ENCODE measurements at regions not wholly inside any gene's neighbourhood (a gene's known extent, or its start where the extent isn't known, plus 50 kb on each side); places are given as distances from the start of the nearest gene placed in this dataset.

DNA sequence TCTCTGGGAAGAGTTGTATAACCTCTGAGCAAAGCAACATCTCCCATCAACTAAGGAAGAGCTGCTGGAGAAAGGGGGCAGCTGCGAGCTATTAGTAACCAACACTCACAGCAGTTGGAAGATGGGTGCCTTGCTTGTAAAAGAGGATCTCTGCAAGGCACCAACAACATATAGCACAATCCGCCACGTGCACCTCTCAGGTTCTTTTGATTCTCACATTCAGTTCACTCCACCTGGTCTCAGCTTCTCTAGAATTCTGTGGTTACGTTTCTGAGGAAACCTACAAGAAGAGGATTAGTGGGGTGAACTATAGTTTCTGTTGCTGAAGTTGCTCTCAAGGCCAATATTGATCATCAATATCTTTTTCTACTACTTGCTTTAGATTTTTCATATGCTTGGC lies 117.1 kb downstream of the RPS24 start:
- peaks cover 0 to 4% of the 10 kb centered on the region in 2 donors for H3K27me3 ChIP-seq (ENCODE audit: control insufficient read depth in 1 of 2, insufficient read depth in 2 of 2, low read length in 2 of 2)
- H3K36me3 ChIP-seq (ENCODE audit: control insufficient read depth in 2 of 2, insufficient read depth in 2 of 2, low read length in 1 of 2), result no peaks in the 10 kb centered on the region
- H3K4me3 ChIP-seq (ENCODE audit: low read depth in 1 of 2, low read length in 2 of 2), result no peak overlapping the region
- H3K4me1 ChIP-seq (ENCODE audit: control insufficient read depth in 2 of 2, insufficient read depth in 2 of 2, low read length in 1 of 2), result peaks cover 0 to 3% of the 10 kb centered on the region in 2 donors
- no peak overlapping the region for H3K27ac ChIP-seq (ENCODE audit: low read depth in 2 of 2, low read length in 1 of 2)
- WGBS, 2 donors, result 91 to 95% methylated on average over 4 of the region's 4 CpGs
- no peaks in the 10 kb centered on the region for H3K9me3 ChIP-seq (ENCODE audit: control insufficient read depth in 2 of 2, insufficient read depth in 1 of 2, low read depth in 1 of 2, low read length in 1 of 2)

DNA sequence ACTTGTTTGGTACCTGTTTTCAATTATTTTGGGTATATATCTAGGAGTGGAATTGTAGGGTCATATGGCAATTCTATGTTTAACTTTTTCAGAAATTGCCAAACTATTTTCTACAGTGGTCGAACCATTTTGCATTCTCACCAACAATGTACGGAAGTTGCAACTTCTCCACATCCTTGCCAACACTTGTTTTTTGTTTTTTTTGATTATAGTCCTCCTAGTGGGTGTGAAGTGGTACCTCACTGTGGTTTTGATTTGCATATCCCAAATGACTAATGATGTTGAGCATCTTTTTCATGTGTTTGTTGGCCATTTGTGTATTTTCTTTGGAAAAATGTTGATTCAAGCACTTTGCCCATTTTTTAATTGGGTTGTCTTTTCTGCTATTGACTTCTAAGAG lies 122.1 kb downstream of the RPS24 start:
- Histone ChIP-seq H3K27me3 (ENCODE audit: control insufficient read depth in 1 of 2, insufficient read depth in 2 of 2, low read length in 2 of 2) (no peaks in the 10 kb centered on the region), H3K4me1 (ENCODE audit: control insufficient read depth in 2 of 2, insufficient read depth in 2 of 2, low read length in 1 of 2) (no peaks in the 10 kb centered on the region), H3K27ac (ENCODE audit: low read depth in 2 of 2, low read length in 1 of 2) (no peak overlapping the region), H3K4me3 (ENCODE audit: low read depth in 1 of 2, low read length in 2 of 2) (no peak overlapping the region), H3K36me3 (ENCODE audit: control insufficient read depth in 2 of 2, insufficient read depth in 2 of 2, low read length in 1 of 2) (no peaks in the 10 kb centered on the region), H3K9me3 (ENCODE audit: control insufficient read depth in 2 of 2, insufficient read depth in 1 of 2, low read depth in 1 of 2, low read length in 1 of 2) (no peaks in the 10 kb centered on the region)
- WGBS, 2 donors, result 80 to 81% methylated on average over 2 of the region's 2 CpGs

DNA sequence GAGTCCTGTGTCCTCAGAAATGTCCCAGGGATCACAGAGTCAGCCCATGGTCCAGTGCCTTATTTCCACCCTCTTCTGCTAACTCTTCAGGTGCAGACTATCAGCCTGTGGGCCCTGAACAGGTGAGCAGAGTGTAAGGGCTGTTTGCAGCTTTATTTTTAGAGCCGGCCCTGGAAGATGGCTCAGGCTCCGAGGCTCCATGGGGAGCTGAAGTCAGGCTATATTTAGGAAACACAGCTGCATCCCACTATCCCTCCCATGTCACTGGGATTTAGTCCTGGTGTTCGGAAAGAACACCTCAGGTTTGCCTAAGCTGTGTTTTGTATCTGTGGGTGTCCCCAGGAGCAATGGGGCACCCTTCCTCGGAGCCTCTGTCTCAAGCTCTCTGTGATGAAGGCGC lies 126.9 kb downstream of the RPS24 start:
- Histone ChIP-seq H3K27me3 (ENCODE audit: control insufficient read depth in 1 of 2, insufficient read depth in 2 of 2, low read length in 2 of 2) (no peaks in the 10 kb centered on the region), H3K36me3 (ENCODE audit: control insufficient read depth in 2 of 2, insufficient read depth in 2 of 2, low read length in 1 of 2) (no peaks in the 10 kb centered on the region), H3K9me3 (ENCODE audit: control insufficient read depth in 2 of 2, insufficient read depth in 1 of 2, low read depth in 1 of 2, low read length in 1 of 2) (peaks cover 2 to 3% of the 10 kb centered on the region in 2 donors), H3K4me1 (ENCODE audit: control insufficient read depth in 2 of 2, insufficient read depth in 2 of 2, low read length in 1 of 2) (no peaks in the 10 kb centered on the region), H3K27ac (ENCODE audit: low read depth in 2 of 2, low read length in 1 of 2) (no peak overlapping the region), H3K4me3 (ENCODE audit: low read depth in 1 of 2, low read length in 2 of 2) (no peak overlapping the region)
- 79 to 85% methylated on average over 5 of the region's 5 CpGs for WGBS, 2 donors

DNA sequence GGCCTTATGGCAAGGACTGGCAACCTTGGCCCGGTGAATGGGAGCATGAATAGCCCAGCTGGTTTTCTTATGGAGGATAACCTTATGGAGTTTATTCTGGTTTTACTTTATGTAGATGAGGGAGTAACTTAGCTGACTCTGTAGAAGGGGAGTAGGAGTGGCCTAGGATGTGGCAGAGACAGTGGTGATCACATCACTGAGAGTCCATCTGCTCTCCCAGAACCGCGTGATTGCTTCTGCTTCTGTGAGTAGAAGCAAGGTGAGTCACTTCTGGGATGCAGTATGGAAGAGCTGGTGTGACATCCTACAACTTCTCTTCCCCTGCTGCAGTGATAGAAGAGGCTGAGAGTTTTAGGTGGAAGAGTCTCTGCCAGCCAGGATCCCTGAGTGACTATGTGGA lies 129.2 kb downstream of the RPS24 start:
- WGBS, 2 donors, result 94 to 98% methylated on average over 3 of the region's 3 CpGs
- H3K4me1 ChIP-seq (ENCODE audit: control insufficient read depth in 2 of 2, insufficient read depth in 2 of 2, low read length in 1 of 2), result no peaks in the 10 kb centered on the region
- H3K27ac ChIP-seq (ENCODE audit: low read depth in 2 of 2, low read length in 1 of 2), result no peak overlapping the region
- H3K27me3 ChIP-seq (ENCODE audit: control insufficient read depth in 1 of 2, insufficient read depth in 2 of 2, low read length in 2 of 2), result no peaks in the 10 kb centered on the region
- H3K9me3 ChIP-seq (ENCODE audit: control insufficient read depth in 2 of 2, insufficient read depth in 1 of 2, low read depth in 1 of 2, low read length in 1 of 2), result peaks cover 2 to 3% of the 10 kb centered on the region in 2 donors
- H3K4me3 ChIP-seq (ENCODE audit: low read depth in 1 of 2, low read length in 2 of 2), result no peak overlapping the region
- no peaks in the 10 kb centered on the region for H3K36me3 ChIP-seq (ENCODE audit: control insufficient read depth in 2 of 2, insufficient read depth in 2 of 2, low read length in 1 of 2)

DNA sequence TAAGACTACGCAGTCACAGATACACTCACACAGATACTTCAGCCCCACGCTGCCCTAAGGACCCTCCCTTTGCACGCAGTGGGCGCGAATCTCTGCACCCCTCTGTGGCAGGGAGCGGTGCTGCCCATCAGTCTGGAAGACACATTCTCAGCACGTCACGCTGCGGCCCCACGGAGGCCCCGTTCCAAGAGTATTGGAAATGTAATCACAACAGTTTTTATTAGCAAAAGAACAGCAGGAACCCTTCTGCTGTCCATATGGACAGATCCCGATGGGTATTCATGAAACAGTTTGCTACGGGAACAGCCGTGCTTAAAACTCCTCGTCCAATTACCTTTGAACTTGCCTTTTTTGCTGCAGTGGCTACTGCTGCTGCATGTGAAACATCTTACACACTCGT lies 131.0 kb downstream of the RPS24 start:
- no peaks in the 10 kb centered on the region for H3K36me3 ChIP-seq (ENCODE audit: control insufficient read depth in 2 of 2, insufficient read depth in 2 of 2, low read length in 1 of 2)
- no peaks in the 10 kb centered on the region for H3K27me3 ChIP-seq (ENCODE audit: control insufficient read depth in 1 of 2, insufficient read depth in 2 of 2, low read length in 2 of 2)
- 76 to 77% methylated on average over 16 of the region's 16 CpGs for WGBS, 2 donors
- H3K4me1 ChIP-seq (ENCODE audit: control insufficient read depth in 2 of 2, insufficient read depth in 2 of 2, low read length in 1 of 2), result peaks cover 0 to 6% of the 10 kb centered on the region in 2 donors
- H3K9me3 ChIP-seq (ENCODE audit: control insufficient read depth in 2 of 2, insufficient read depth in 1 of 2, low read depth in 1 of 2, low read length in 1 of 2), result peaks cover 2 to 3% of the 10 kb centered on the region in 2 donors
- no peak overlapping the region for H3K4me3 ChIP-seq (ENCODE audit: low read depth in 1 of 2, low read length in 2 of 2)
- no peak overlapping the region for H3K27ac ChIP-seq (ENCODE audit: low read depth in 2 of 2, low read length in 1 of 2)

DNA sequence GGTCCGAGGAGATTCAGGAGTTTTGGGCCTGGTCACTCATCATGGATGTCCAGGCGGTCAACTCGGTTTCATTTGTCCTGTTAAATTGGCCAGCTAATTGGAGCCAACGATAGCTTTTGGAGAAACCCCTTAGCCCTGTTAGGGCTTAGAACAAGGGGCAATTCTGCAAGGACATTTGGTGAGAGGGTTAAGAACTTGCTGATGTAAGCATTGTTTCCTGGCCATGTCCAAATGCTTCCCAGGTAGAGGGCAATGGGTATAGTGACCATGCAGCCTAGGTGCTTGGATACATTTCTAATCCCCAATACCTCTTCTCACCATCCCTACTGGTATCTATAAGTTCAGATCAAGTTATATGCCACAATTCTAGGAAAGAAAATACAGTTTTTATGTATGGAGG lies 131.5 kb downstream of the RPS24 start:
- no peaks in the 10 kb centered on the region for H3K36me3 ChIP-seq (ENCODE audit: control insufficient read depth in 2 of 2, insufficient read depth in 2 of 2, low read length in 1 of 2)
- 88 to 93% methylated on average over 4 of the region's 4 CpGs for WGBS, 2 donors
- no peak overlapping the region for H3K4me3 ChIP-seq (ENCODE audit: low read depth in 1 of 2, low read length in 2 of 2)

DNA sequence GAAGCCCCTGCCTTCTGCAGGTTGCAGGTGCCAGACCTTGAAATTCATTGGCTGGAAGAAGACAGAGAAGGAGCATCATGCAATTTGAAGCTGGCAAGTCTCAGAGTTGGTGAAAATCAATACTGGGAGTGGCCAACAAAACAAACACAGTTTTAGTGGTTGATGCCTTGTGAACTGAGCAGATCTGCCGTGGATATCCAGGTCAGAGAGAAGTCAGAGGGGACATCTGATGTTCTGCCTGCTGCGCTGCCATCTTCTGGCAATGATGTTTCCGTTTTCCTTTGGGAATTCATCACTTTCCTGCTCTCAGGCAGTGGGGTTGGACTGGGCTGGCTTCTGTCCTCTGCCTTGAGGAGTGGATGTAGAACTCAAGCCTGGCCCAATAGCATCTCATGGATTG lies 132.0 kb downstream of the RPS24 start:
- Histone ChIP-seq H3K27ac (ENCODE audit: low read depth in 2 of 2, low read length in 1 of 2) (no peak overlapping the region), H3K4me1 (ENCODE audit: control insufficient read depth in 2 of 2, insufficient read depth in 2 of 2, low read length in 1 of 2) (peaks cover 0 to 6% of the 10 kb centered on the region in 2 donors), H3K9me3 (ENCODE audit: control insufficient read depth in 2 of 2, insufficient read depth in 1 of 2, low read depth in 1 of 2, low read length in 1 of 2) (peaks cover 3 to 4% of the 10 kb centered on the region in 2 donors), H3K36me3 (ENCODE audit: control insufficient read depth in 2 of 2, insufficient read depth in 2 of 2, low read length in 1 of 2) (no peaks in the 10 kb centered on the region), H3K27me3 (ENCODE audit: control insufficient read depth in 1 of 2, insufficient read depth in 2 of 2, low read length in 2 of 2) (no peaks in the 10 kb centered on the region), H3K4me3 (ENCODE audit: low read depth in 1 of 2, low read length in 2 of 2) (no peak overlapping the region)
- WGBS, 2 donors, result 65 to 73% methylated on average over 3 of the region's 3 CpGs

More for the DNA sequence above, 131.5 kb downstream of the RPS24 start:
- Histone ChIP-seq H3K4me1 (ENCODE audit: control insufficient read depth in 2 of 2, insufficient read depth in 2 of 2, low read length in 1 of 2) (peaks cover 0 to 6% of the 10 kb centered on the region in 2 donors), H3K27me3 (ENCODE audit: control insufficient read depth in 1 of 2, insufficient read depth in 2 of 2, low read length in 2 of 2) (no peaks in the 10 kb centered on the region), H3K9me3 (ENCODE audit: control insufficient read depth in 2 of 2, insufficient read depth in 1 of 2, low read depth in 1 of 2, low read length in 1 of 2) (peaks cover 2 to 3% of the 10 kb centered on the region in 2 donors), H3K27ac (ENCODE audit: low read depth in 2 of 2, low read length in 1 of 2) (no peak overlapping the region)

DNA sequence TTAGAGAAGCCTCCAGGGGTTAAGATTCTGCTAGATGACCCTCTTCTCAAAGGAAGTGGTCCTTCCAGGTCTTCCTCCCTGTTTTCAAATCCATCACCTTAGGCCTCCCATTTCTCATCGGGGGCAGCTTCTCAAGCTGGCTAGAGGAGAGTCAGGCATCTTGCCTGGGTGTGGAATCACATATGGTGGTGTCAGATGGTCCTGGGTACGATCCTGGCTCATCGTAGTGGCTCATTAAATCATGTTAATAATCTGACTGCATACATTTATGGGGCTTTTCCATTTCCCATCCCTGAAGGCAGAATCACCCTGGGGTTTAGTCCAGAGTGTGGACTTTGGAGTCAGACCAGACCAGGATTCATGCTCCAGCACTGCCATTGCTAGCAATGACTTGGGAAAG lies 132.6 kb downstream of the RPS24 start:
- peaks cover 3 to 5% of the 10 kb centered on the region in 2 donors for H3K9me3 ChIP-seq (ENCODE audit: control insufficient read depth in 2 of 2, insufficient read depth in 1 of 2, low read depth in 1 of 2, low read length in 1 of 2)
- H3K4me3 ChIP-seq (ENCODE audit: low read depth in 1 of 2, low read length in 2 of 2), result no peak overlapping the region
- H3K27me3 ChIP-seq (ENCODE audit: control insufficient read depth in 1 of 2, insufficient read depth in 2 of 2, low read length in 2 of 2), result no peaks in the 10 kb centered on the region
- no peak overlapping the region for H3K27ac ChIP-seq (ENCODE audit: low read depth in 2 of 2, low read length in 1 of 2)
- H3K4me1 ChIP-seq (ENCODE audit: control insufficient read depth in 2 of 2, insufficient read depth in 2 of 2, low read length in 1 of 2), result peaks cover 0 to 6% of the 10 kb centered on the region in 2 donors
- no peaks in the 10 kb centered on the region for H3K36me3 ChIP-seq (ENCODE audit: control insufficient read depth in 2 of 2, insufficient read depth in 2 of 2, low read length in 1 of 2)
- 78 to 86% methylated on average over 3 of the region's 3 CpGs for WGBS, 2 donors

DNA sequence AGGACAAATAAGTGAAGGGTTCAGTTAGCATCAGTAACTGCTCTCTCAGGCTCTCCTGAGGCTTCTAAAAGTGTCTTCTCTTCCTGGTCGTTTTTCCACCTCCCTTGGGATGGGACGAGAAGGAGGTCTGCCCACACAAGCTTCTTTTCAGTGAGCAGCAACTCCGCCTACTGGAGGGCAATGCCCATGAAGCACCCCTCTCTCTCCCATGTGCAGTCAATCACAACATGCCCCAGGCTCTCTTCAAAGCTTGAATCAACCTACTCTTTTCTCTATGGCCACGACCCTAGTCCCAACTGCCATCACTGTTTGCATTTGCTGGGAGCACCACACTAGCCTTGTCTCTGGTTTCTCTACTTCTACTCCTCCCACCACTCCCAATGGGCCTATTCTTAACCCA lies 135.6 kb downstream of the RPS24 start:
- Histone ChIP-seq H3K27ac (ENCODE audit: low read depth in 2 of 2, low read length in 1 of 2) (no peak overlapping the region), H3K27me3 (ENCODE audit: control insufficient read depth in 1 of 2, insufficient read depth in 2 of 2, low read length in 2 of 2) (no peaks in the 10 kb centered on the region), H3K36me3 (ENCODE audit: control insufficient read depth in 2 of 2, insufficient read depth in 2 of 2, low read length in 1 of 2) (no peaks in the 10 kb centered on the region), H3K9me3 (ENCODE audit: control insufficient read depth in 2 of 2, insufficient read depth in 1 of 2, low read depth in 1 of 2, low read length in 1 of 2) (peaks cover 0 to 3% of the 10 kb centered on the region in 2 donors), H3K4me3 (ENCODE audit: low read depth in 1 of 2, low read length in 2 of 2) (no peak overlapping the region), H3K4me1 (ENCODE audit: control insufficient read depth in 2 of 2, insufficient read depth in 2 of 2, low read length in 1 of 2) (peaks cover 0 to 11% of the 10 kb centered on the region in 2 donors)
- 64 to 65% methylated on average over 4 of the region's 4 CpGs for WGBS, 2 donors

DNA sequence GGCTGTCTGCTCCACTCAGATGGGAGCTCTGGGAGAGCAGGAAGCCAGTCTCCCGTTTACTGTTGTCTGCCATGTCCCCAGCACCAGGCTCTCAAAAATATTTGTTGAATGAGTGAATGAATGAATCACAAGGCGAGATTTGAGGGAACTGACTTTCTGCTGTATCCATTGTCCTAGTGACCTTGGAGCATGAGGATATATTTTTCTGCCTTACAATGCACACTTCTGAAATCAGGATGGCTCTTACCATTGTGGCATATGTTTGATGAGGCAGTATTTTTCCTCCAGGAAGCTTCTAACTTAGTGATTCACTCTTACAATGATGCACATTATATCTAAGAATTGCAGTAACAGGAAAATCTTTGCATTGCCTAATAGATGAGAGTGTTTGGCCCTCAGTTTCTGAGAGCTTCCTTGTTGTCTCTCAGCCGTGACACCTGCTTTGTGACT lies 136.4 kb downstream of the RPS24 start:
- Histone ChIP-seq H3K27me3 (ENCODE audit: control insufficient read depth in 1 of 2, insufficient read depth in 2 of 2, low read length in 2 of 2) (no peaks in the 10 kb centered on the region), H3K36me3 (ENCODE audit: control insufficient read depth in 2 of 2, insufficient read depth in 2 of 2, low read length in 1 of 2) (no peaks in the 10 kb centered on the region), H3K4me3 (ENCODE audit: low read depth in 1 of 2, low read length in 2 of 2) (no peak overlapping the region), H3K9me3 (ENCODE audit: control insufficient read depth in 2 of 2, insufficient read depth in 1 of 2, low read depth in 1 of 2, low read length in 1 of 2) (peaks cover 0 to 3% of the 10 kb centered on the region in 2 donors), H3K27ac (ENCODE audit: low read depth in 2 of 2, low read length in 1 of 2) (peak overlapping the region; percentile 44 to 84), H3K4me1 (ENCODE audit: control insufficient read depth in 2 of 2, insufficient read depth in 2 of 2, low read length in 1 of 2) (peaks cover 0 to 12% of the 10 kb centered on the region in 2 donors)
- WGBS, 2 donors, result 64 to 68% methylated on average over 3 of the region's 3 CpGs

Measured in esophagus (tissue), 2 donors.